ENCODE measurements at regions not wholly inside any gene's neighbourhood (a gene's known extent, or its start where the extent isn't known, plus 50 kb on each side); places are given as distances from the start of the nearest gene placed in this dataset.

DNA sequence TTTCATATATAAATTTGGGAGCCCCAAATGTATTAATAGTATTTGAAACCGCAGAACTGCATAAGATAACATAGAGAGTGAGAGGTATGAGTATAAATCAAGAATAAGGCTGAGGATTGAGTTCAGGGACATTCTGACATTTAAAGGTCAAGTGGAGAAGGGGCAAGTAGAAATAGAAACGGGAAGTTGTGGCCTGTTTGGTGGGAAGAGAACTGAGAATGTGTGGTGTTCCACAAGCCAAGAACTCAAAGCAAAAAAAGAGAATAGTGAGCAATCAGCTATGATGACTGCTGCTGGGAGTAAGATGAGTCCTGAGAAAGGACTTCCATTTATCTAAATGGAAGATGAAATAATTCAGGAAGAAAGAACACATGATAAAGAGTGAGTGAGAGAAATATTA is 418.4 kb downstream of the CD109 start:
- Histone ChIP-seq H3K27ac (ENCODE audit: extremely low read depth, low read depth, low read length) (no peak overlapping the region), H4K20me1 (replicated peaks; ENCODE audit: control insufficient read depth, insufficient read depth, low read length) (no peaks in the 10 kb centered on the region), H3K4me1 (replicated peaks in 1 of 2; ENCODE audit: control insufficient read depth in 2 of 2, insufficient read depth in 2 of 2, low read length in 2 of 2) (no peaks in the 10 kb centered on the region), H3K9ac (ENCODE audit: insufficient read depth in 1 of 2, low read depth in 2 of 2, low read length in 2 of 2) (no peak overlapping the region), H3K4me2 (ENCODE audit: insufficient read depth, low read length) (no peak overlapping the region), H3K4me3 (no peak overlapping the region), H3K79me2 (ENCODE audit: control insufficient read depth, insufficient read depth, low read length) (no peaks in the 10 kb centered on the region), H3K9me3 (replicated peaks; ENCODE audit: control insufficient read depth, insufficient read depth, low read depth, low read length) (no peaks in the 10 kb centered on the region), H3K36me3 (ENCODE audit: control insufficient read depth, insufficient read depth, low read length) (no peaks in the 10 kb centered on the region), H2AFZ (ENCODE audit: low read depth, low read length) (no peak overlapping the region), H3K9me1 (ENCODE audit: control insufficient read depth, insufficient read depth, low read length) (no peaks in the 10 kb centered on the region), H3K27me3 (ENCODE audit: control insufficient read depth in 2 of 2, insufficient read depth in 2 of 2, low read length in 2 of 2) (no peaks in the 10 kb centered on the region)
- FAIRE-seq (no peak), DNase-seq (ENCODE audit: extremely low read depth in 1 of 4, low spot score in 3 of 4) (no peak), ATAC-seq (no peak)
- TF ChIP-seq ZNF3 (CRISPR knock-in tag; IDR thresholded peaks at IDR 0.05) = no peak
- TF ChIP-seq, protein P1, sequence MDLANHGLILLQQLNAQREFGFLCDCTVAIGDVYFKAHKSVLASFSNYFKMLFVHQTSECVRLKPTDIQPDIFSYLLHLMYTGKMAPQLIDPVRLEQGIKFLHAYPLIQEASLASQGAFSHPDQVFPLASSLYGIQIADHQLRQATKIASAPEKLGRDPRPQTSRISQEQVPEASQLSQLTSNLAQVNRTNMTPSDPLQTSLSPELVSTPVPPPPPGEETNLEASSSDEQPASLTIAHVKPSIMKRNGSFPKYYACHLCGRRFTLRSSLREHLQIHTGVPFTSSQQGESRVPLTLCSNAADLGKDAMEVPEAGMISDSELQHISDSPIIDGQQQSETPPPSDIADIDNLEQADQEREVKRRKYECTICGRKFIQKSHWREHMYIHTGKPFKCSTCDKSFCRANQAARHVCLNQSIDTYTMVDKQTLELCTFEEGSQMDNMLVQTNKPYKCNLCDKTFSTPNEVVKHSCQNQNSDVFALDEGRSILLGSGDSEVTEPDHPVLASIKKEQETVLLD (IDR thresholded peaks at IDR 0.05) = no peak
- CTCF ChIA-PET (ENCODE audit: low intra/inter-chr PET ratio) = no interaction called here
- intact Hi-C loops (cut with micrococcal nuclease) (no loop called here), in situ Hi-C loops (cut with MboI) (no loop called here)
- no TSS peak for BruUV-seq (replicated peaks)
- POLR2A ChIA-PET = no interaction called here
- 0% methylated on average over 2 of the region's 2 CpGs for WGBS (ENCODE audit: insufficient coverage, low coverage, missing lambda C conversion rate)

DNA sequence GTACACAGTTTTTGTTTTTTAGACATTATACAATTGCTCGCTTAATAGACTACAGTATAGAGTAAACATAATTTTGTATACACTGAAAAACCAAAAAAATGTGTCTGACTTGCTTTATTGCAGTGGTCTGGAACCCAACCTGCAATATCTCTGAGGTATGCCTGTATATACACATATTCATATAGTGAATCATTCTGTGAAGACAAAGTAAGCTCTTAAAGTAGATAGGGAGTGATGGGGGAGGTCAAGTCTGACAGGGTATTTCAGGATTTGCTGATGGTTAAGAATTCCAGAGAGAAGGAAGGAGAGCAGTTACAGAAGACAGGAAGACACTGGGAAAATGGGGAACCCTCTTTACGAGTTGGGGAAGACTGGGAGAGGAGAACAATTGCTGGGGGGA is 417.9 kb downstream of the CD109 start:
- Histone ChIP-seq H3K4me3 (no peak overlapping the region), H4K20me1 (replicated peaks; ENCODE audit: control insufficient read depth, insufficient read depth, low read length) (no peaks in the 10 kb centered on the region), H3K4me1 (replicated peaks in 1 of 2; ENCODE audit: control insufficient read depth in 2 of 2, insufficient read depth in 2 of 2, low read length in 2 of 2) (no peaks in the 10 kb centered on the region), H3K9me3 (replicated peaks; ENCODE audit: control insufficient read depth, insufficient read depth, low read depth, low read length) (no peaks in the 10 kb centered on the region), H2AFZ (ENCODE audit: low read depth, low read length) (no peak overlapping the region), H3K9ac (ENCODE audit: insufficient read depth in 1 of 2, low read depth in 2 of 2, low read length in 2 of 2) (no peak overlapping the region), H3K79me2 (ENCODE audit: control insufficient read depth, insufficient read depth, low read length) (no peaks in the 10 kb centered on the region), H3K36me3 (ENCODE audit: control insufficient read depth, insufficient read depth, low read length) (no peaks in the 10 kb centered on the region), H3K27ac (ENCODE audit: extremely low read depth, low read depth, low read length) (no peak overlapping the region), H3K27me3 (ENCODE audit: control insufficient read depth in 2 of 2, insufficient read depth in 2 of 2, low read length in 2 of 2) (no peaks in the 10 kb centered on the region), H3K4me2 (ENCODE audit: insufficient read depth, low read length) (no peak overlapping the region), H3K9me1 (ENCODE audit: control insufficient read depth, insufficient read depth, low read length) (no peaks in the 10 kb centered on the region)
- ChIA-PET CTCF (ENCODE audit: low intra/inter-chr PET ratio) (no interaction called here), POLR2A (no interaction called here)
- DNase-seq (ENCODE audit: extremely low read depth in 1 of 4, low spot score in 3 of 4) (no peak), ATAC-seq (no peak), FAIRE-seq (no peak)
- no peak for TF ChIP-seq DMBX1 (CRISPR knock-in tag; IDR thresholded peaks at IDR 0.05; ENCODE audit: borderline replicate concordance)
- TF ChIP-seq EP300 (IDR thresholded peaks at IDR 0.05; ENCODE audit: low read length) = no peak
- TF ChIP-seq HNRNPLL (IDR thresholded peaks at IDR 0.05; ENCODE audit: low read depth, low read length, poor library complexity, severe bottlenecking) = no peak
- no peak for TF ChIP-seq FOXM1 (IDR thresholded peaks at IDR 0.05; ENCODE audit: low read depth)
- TF ChIP-seq FOXM1 (CRISPR knock-in tag; IDR thresholded peaks at IDR 0.05; ENCODE audit: low read depth) = no peak
- TF ChIP-seq NBN (IDR thresholded peaks at IDR 0.05; ENCODE audit: low read depth) = no peak
- TF ChIP-seq STAG1 (CRISPR knock-in tag; IDR thresholded peaks at IDR 0.05; ENCODE audit: borderline replicate concordance) = no peak
- TF ChIP-seq ZNF586 (CRISPR knock-in tag; conservative IDR thresholded peaks at IDR 0.05) = no peak
- no peak for TF ChIP-seq ZNF175 (CRISPR knock-in tag; IDR thresholded peaks at IDR 0.05; ENCODE audit: low read depth)
- TF ChIP-seq ZFP30 (CRISPR knock-in tag; IDR thresholded peaks at IDR 0.05; ENCODE audit: borderline replicate concordance) = no peak
- TF ChIP-seq ZBTB17 (CRISPR knock-in tag; IDR thresholded peaks at IDR 0.05) = no peak
- no peak for TF ChIP-seq SIN3A (IDR thresholded peaks at IDR 0.05; ENCODE audit: borderline replicate concordance in 2 of 2, control insufficient read depth in 1 of 2, low read depth in 2 of 2, low read length in 2 of 2)
- TF ChIP-seq XRCC4 (IDR thresholded peaks at IDR 0.05; ENCODE audit: extremely low read depth, insufficient read depth, insufficient read length) = no peak
- no peak for TF ChIP-seq ESRRA (IDR thresholded peaks at IDR 0.05; ENCODE audit: borderline replicate concordance, low read depth)
- TF ChIP-seq ZNF436 (CRISPR knock-in tag; IDR thresholded peaks at IDR 0.05) = no peak
- TF ChIP-seq PTBP1 (IDR thresholded peaks at IDR 0.05; ENCODE audit: low read depth, low read length) = no peak
- BruUV-seq (replicated peaks) = no TSS peak
- intact Hi-C loops (cut with micrococcal nuclease) = no loop called here
- 0% methylated on average over 2 of the region's 2 CpGs for WGBS (ENCODE audit: insufficient coverage, low coverage, missing lambda C conversion rate)
- in situ Hi-C loops (cut with MboI) = no loop called here

Measured in K562 (cell line).